ENCODE measurements at regions not wholly inside any gene's neighbourhood (a gene's known extent, or its start where the extent isn't known, plus 50 kb on each side); places are given as distances from the start of the nearest gene placed in this dataset.

DNA sequence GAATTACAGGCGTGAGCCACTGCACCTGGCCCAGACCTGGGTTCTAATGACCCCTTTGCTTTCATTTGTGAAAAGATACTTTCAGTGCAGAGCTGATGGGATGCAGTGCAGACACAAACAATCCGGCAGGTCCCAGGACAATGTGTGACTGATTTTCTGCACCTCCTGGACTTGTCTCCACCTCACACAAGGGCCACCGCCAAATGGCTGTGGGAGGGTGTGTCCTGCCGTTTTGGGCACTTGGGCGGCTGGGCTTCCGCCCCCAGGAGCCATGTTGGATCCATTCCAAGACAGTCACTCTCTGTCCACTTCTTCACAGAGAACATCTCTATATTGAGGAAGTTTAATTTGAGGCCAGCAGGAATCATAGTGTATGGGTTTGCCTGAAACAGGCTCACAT, 112.3 kb upstream of the ZNF507 start:
- Histone ChIP-seq H3K79me2 (ENCODE audit: insufficient read depth, low read length) (no peaks in the 10 kb centered on the region), H3K4me3 (ENCODE audit: insufficient read depth, low read length) (no peak overlapping the region), H3K4me1 (ENCODE audit: insufficient read depth, low read length) (no peaks in the 10 kb centered on the region), H2AFZ (ENCODE audit: low read length) (no peak overlapping the region), H3K36me3 (ENCODE audit: insufficient read depth, low read length) (no peaks in the 10 kb centered on the region), H3K4me2 (ENCODE audit: insufficient read depth, low read length) (no peak overlapping the region), H3K9me3 (ENCODE audit: low read depth, low read length) (no peaks in the 10 kb centered on the region), H3K27me3 (ENCODE audit: insufficient read depth, low read length) (no peaks in the 10 kb centered on the region), H4K20me1 (ENCODE audit: insufficient read depth, low read length) (no peaks in the 10 kb centered on the region), H3K27ac (ENCODE audit: low read depth, low read length) (no peak overlapping the region)
- no peak for DNase-seq (ENCODE audit: insufficient read length, low spot score, missing footprints)
- TF ChIP-seq, protein P1, sequence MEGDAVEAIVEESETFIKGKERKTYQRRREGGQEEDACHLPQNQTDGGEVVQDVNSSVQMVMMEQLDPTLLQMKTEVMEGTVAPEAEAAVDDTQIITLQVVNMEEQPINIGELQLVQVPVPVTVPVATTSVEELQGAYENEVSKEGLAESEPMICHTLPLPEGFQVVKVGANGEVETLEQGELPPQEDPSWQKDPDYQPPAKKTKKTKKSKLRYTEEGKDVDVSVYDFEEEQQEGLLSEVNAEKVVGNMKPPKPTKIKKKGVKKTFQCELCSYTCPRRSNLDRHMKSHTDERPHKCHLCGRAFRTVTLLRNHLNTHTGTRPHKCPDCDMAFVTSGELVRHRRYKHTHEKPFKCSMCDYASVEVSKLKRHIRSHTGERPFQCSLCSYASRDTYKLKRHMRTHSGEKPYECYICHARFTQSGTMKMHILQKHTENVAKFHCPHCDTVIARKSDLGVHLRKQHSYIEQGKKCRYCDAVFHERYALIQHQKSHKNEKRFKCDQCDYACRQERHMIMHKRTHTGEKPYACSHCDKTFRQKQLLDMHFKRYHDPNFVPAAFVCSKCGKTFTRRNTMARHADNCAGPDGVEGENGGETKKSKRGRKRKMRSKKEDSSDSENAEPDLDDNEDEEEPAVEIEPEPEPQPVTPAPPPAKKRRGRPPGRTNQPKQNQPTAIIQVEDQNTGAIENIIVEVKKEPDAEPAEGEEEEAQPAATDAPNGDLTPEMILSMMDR (IDR thresholded peaks at IDR 0.05; ENCODE audit: extremely low read depth, low read depth, low read length), result no peak

DNA sequence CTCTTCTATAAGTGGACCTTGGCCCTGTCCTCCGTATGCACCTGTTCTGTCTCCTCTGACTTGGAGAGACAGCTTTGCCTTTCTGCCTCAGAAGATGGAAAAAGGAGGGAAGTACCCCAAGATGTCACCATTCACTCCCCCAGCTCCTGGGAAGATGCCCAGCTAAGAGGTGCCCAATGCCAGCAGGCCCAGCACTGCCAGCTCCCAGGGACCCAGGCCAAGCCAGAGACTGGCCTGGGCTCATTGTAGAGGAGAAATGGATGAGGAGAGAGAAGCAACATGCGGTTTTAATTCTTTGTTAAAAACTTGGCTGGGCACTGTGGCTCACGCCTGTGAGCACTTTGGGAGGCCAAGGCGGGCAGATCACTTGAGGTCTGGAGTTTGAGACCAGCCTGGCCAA, 111.5 kb upstream of the ZNF507 start:
- Histone ChIP-seq H3K27me3 (ENCODE audit: insufficient read depth, low read length) (no peaks in the 10 kb centered on the region), H3K27ac (ENCODE audit: low read depth, low read length) (no peak overlapping the region), H2AFZ (ENCODE audit: low read length) (no peak overlapping the region), H3K4me1 (ENCODE audit: insufficient read depth, low read length) (no peaks in the 10 kb centered on the region), H3K4me3 (ENCODE audit: insufficient read depth, low read length) (no peak overlapping the region), H3K4me2 (ENCODE audit: insufficient read depth, low read length) (no peak overlapping the region), H3K9me3 (ENCODE audit: low read depth, low read length) (no peaks in the 10 kb centered on the region), H4K20me1 (ENCODE audit: insufficient read depth, low read length) (no peaks in the 10 kb centered on the region), H3K36me3 (ENCODE audit: insufficient read depth, low read length) (no peaks in the 10 kb centered on the region), H3K79me2 (ENCODE audit: insufficient read depth, low read length) (no peaks in the 10 kb centered on the region)
- no peak for DNase-seq (ENCODE audit: insufficient read length, low spot score, missing footprints)
- TF ChIP-seq, protein P1 (IDR thresholded peaks at IDR 0.05; ENCODE audit: extremely low read depth, low read depth, low read length), result no peak

DNA sequence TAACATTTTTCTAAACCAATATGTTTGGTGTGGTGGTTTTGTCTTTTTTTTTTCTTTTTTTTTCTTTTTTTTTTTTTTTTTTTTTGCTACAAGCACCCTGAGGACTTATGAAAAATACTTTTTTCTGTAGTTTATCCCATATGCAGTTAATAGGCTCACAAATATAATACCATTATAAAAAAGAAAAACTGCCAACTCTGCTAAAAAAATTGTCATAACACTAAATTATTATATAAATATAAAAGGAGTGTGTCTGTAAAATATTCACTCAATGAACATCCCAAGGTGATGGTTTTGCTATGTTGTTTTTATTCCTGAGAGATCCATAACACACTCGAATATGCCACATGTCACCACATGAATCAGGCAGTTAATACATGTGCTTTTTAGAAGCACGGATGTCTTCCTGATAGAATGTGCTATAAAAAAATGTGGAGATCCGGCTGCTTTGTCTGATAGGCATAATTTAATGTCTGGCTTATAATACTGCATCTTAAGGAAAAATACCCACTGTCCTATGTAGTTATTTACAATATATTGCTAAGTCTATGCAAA, 110.7 kb upstream of the ZNF507 start:
- Histone ChIP-seq H3K27me3 (ENCODE audit: insufficient read depth, low read length) (no peaks in the 10 kb centered on the region), H3K4me1 (ENCODE audit: insufficient read depth, low read length) (no peaks in the 10 kb centered on the region), H3K27ac (ENCODE audit: low read depth, low read length) (no peak overlapping the region), H3K4me2 (ENCODE audit: insufficient read depth, low read length) (no peak overlapping the region), H4K20me1 (ENCODE audit: insufficient read depth, low read length) (no peaks in the 10 kb centered on the region), H2AFZ (ENCODE audit: low read length) (no peak overlapping the region), H3K9me3 (ENCODE audit: low read depth, low read length) (no peaks in the 10 kb centered on the region), H3K79me2 (ENCODE audit: insufficient read depth, low read length) (no peaks in the 10 kb centered on the region), H3K36me3 (ENCODE audit: insufficient read depth, low read length) (no peaks in the 10 kb centered on the region), H3K4me3 (ENCODE audit: insufficient read depth, low read length) (no peak overlapping the region)
- TF ChIP-seq, protein P1 (IDR thresholded peaks at IDR 0.05; ENCODE audit: extremely low read depth, low read depth, low read length), result no peak
- no peak for DNase-seq (ENCODE audit: insufficient read length, low spot score, missing footprints)

DNA sequence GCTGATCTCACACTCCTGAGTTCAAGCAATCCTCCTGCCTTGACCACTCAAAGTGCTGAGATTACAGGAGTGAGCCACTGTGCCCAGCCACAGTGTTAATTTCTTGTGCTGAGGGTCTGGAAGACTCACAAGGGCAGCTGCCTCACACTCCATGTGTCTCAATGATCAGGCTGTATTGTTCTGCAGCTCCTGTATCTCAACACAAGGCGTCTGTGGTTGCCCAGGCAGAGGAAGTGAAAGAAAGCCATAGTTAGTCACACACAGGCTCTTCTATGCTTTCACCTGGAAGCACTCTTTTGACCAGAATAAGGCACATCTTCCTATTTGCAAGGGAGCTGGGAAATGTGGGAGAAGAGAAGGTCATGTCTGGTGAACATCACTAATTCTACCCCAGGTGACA, 107.3 kb upstream of the ZNF507 start:
- no peak overlapping the region for H3K4me2 ChIP-seq (ENCODE audit: insufficient read depth, low read length)
- no peaks in the 10 kb centered on the region for H3K4me1 ChIP-seq (ENCODE audit: insufficient read depth, low read length)
- H2AFZ ChIP-seq (ENCODE audit: low read length), result no peak overlapping the region
- no peaks in the 10 kb centered on the region for H3K36me3 ChIP-seq (ENCODE audit: insufficient read depth, low read length)
- H3K79me2 ChIP-seq (ENCODE audit: insufficient read depth, low read length), result no peaks in the 10 kb centered on the region
- H3K4me3 ChIP-seq (ENCODE audit: insufficient read depth, low read length), result no peak overlapping the region
- no peaks in the 10 kb centered on the region for H3K9me3 ChIP-seq (ENCODE audit: low read depth, low read length)
- H3K27ac ChIP-seq (ENCODE audit: low read depth, low read length), result no peak overlapping the region
- H4K20me1 ChIP-seq (ENCODE audit: insufficient read depth, low read length), result no peaks in the 10 kb centered on the region
- no peak for DNase-seq (ENCODE audit: insufficient read length, low spot score, missing footprints)
- no peaks in the 10 kb centered on the region for H3K27me3 ChIP-seq (ENCODE audit: insufficient read depth, low read length)
- TF ChIP-seq, protein P1 (IDR thresholded peaks at IDR 0.05; ENCODE audit: extremely low read depth, low read depth, low read length), result no peak

Data from osteoblast (primary cell).